ENCODE measurements at regions not wholly inside any gene's neighbourhood (a gene's known extent, or its start where the extent isn't known, plus 50 kb on each side); places are given as distances from the start of the nearest gene placed in this dataset.

GRCh38 chr1:182129398-182129797 lies 67.9 kb upstream of the ZNF648 start:
- TF ChIP-seq CTCF (IDR thresholded peaks at IDR 0.05) = no peak
- TF ChIP-seq POLR2A (IDR thresholded peaks at IDR 0.05) = no peak

All from heart left ventricle (tissue), 13 donors.